ENCODE measurements at regions not wholly inside any gene's neighbourhood (a gene's known extent, or its start where the extent isn't known, plus 50 kb on each side); places are given as distances from the start of the nearest gene placed in this dataset.
"Not testable (repeated sequence)": the region's sequence is repeated elsewhere in the genome, so short reads cannot be mapped to it uniquely, and the experiment has no call there.

- DNase-seq, result no peak
- Histone ChIP-seq H3K9me3 (no peaks in the 10 kb centered on the region), H3K27me3 (replicated peaks; ENCODE audit: control insufficient read depth, insufficient read depth, low read length) (no peaks in the 10 kb centered on the region), H3K4me3 (ENCODE audit: low read depth, low read length) (no peak overlapping the region), H3K36me3 (ENCODE audit: control insufficient read depth, insufficient read depth, low read length) (no peaks in the 10 kb centered on the region), H3K4me1 (no peaks in the 10 kb centered on the region)
- POLR2A ChIA-PET, result no interaction called here
- TF ChIP-seq CTCF (IDR thresholded peaks at IDR 0.05; ENCODE audit: insufficient read depth in 1 of 2, low read depth in 1 of 2, low read length in 1 of 2, severe bottlenecking in 1 of 2, unreplicated experiment in 1 of 2), result no peak
- Mint-ChIP-seq H3K4me3 (ENCODE audit: unreplicated experiment) (no peak overlapping the region), H3K27ac (ENCODE audit: unreplicated experiment) (no peak overlapping the region), H3K9me3 (ENCODE audit: unreplicated experiment) (no peaks in the 10 kb centered on the region), H3K36me3 (ENCODE audit: insufficient read depth, unreplicated experiment) (no peaks in the 10 kb centered on the region), H3K27me3 (ENCODE audit: insufficient read depth, unreplicated experiment) (no peaks in the 10 kb centered on the region), H3K4me1 (ENCODE audit: low read depth, unreplicated experiment) (peaks cover 7% of the 10 kb centered on the region)
- CTCF ChIA-PET, result no interaction called here
- intact Hi-C loops (cut with micrococcal nuclease; ENCODE audit: unreplicated experiment), result no loop called here
- BruUV-seq (replicated peaks), result no TSS peak
Measured at GRCh38 chr1:80531182-80531581, 1269.6 kb upstream of the ADGRL2 start.

GRCh38 chr1:80529546-80529945 is 1271.2 kb upstream of the ADGRL2 start:
- H3K27ac Mint-ChIP-seq (ENCODE audit: unreplicated experiment), result no peak overlapping the region
- ChIA-PET CTCF (no interaction called here), POLR2A (no interaction called here)
- H3K9me3 Mint-ChIP-seq (ENCODE audit: unreplicated experiment), result no peaks in the 10 kb centered on the region
- no peaks in the 10 kb centered on the region for H3K4me1 Mint-ChIP-seq (ENCODE audit: low read depth, unreplicated experiment)
- Histone ChIP-seq H3K36me3 (ENCODE audit: control insufficient read depth, insufficient read depth, low read length) (no peaks in the 10 kb centered on the region), H3K4me3 (ENCODE audit: low read depth, low read length) (no peak overlapping the region), H3K4me1 (no peaks in the 10 kb centered on the region), H3K27me3 (replicated peaks; ENCODE audit: control insufficient read depth, insufficient read depth, low read length) (no peaks in the 10 kb centered on the region), H3K9me3 (no peaks in the 10 kb centered on the region)
- H3K27me3 Mint-ChIP-seq (ENCODE audit: insufficient read depth, unreplicated experiment), result no peaks in the 10 kb centered on the region
- no peak overlapping the region for H3K4me3 Mint-ChIP-seq (ENCODE audit: unreplicated experiment)
- intact Hi-C loops (cut with micrococcal nuclease; ENCODE audit: unreplicated experiment), result no loop called here
- no peaks in the 10 kb centered on the region for H3K36me3 Mint-ChIP-seq (ENCODE audit: insufficient read depth, unreplicated experiment)
- no TSS peak for BruUV-seq (replicated peaks)
- no peak for DNase-seq
- no peak for TF ChIP-seq CTCF (IDR thresholded peaks at IDR 0.05; ENCODE audit: insufficient read depth in 1 of 2, low read depth in 1 of 2, low read length in 1 of 2, severe bottlenecking in 1 of 2, unreplicated experiment in 1 of 2)

GRCh38 chr1:80523861-80524260 is 1276.9 kb upstream of the ADGRL2 start:
- H3K27me3 Mint-ChIP-seq (ENCODE audit: insufficient read depth, unreplicated experiment), result no peaks in the 10 kb centered on the region
- no peak overlapping the region for H3K4me3 Mint-ChIP-seq (ENCODE audit: unreplicated experiment)
- no peak for TF ChIP-seq CTCF (IDR thresholded peaks at IDR 0.05; ENCODE audit: insufficient read depth in 1 of 2, low read depth in 1 of 2, low read length in 1 of 2, severe bottlenecking in 1 of 2, unreplicated experiment in 1 of 2)
- Histone ChIP-seq H3K27me3 (replicated peaks; ENCODE audit: control insufficient read depth, insufficient read depth, low read length) (no peaks in the 10 kb centered on the region), H3K36me3 (ENCODE audit: control insufficient read depth, insufficient read depth, low read length) (no peaks in the 10 kb centered on the region), H3K4me3 (ENCODE audit: low read depth, low read length) (no peak overlapping the region), H3K9me3 (no peaks in the 10 kb centered on the region), H3K4me1 (no peaks in the 10 kb centered on the region)
- H3K36me3 Mint-ChIP-seq (ENCODE audit: insufficient read depth, unreplicated experiment), result no peaks in the 10 kb centered on the region
- H3K4me1 Mint-ChIP-seq (ENCODE audit: low read depth, unreplicated experiment), result no peaks in the 10 kb centered on the region
- no peak for DNase-seq
- ChIA-PET CTCF (no interaction called here), POLR2A (no interaction called here)
- intact Hi-C loops (cut with micrococcal nuclease; ENCODE audit: unreplicated experiment), result no loop called here
- no TSS peak for BruUV-seq (replicated peaks)
- H3K27ac Mint-ChIP-seq (ENCODE audit: unreplicated experiment), result no peak overlapping the region
- H3K9me3 Mint-ChIP-seq (ENCODE audit: unreplicated experiment), result no peaks in the 10 kb centered on the region

GRCh38 chr1:80523071-80523470 is 1277.7 kb upstream of the ADGRL2 start:
- CTCF ChIA-PET; H3K36me3 ChIP-seq (ENCODE audit: control insufficient read depth, insufficient read depth, low read length): not testable (repeated sequence)

More at GRCh38 chr1:80523071-80523470, 1277.7 kb upstream of the ADGRL2 start:
- H3K4me3 Mint-ChIP-seq (ENCODE audit: unreplicated experiment); H3K9me3 ChIP-seq; H3K27ac Mint-ChIP-seq (ENCODE audit: unreplicated experiment); intact Hi-C loops (cut with micrococcal nuclease; ENCODE audit: unreplicated experiment); POLR2A ChIA-PET; DNase-seq; H3K36me3 Mint-ChIP-seq (ENCODE audit: insufficient read depth, unreplicated experiment); H3K4me1 Mint-ChIP-seq (ENCODE audit: low read depth, unreplicated experiment); H3K4me3 ChIP-seq (ENCODE audit: low read depth, low read length); H3K27me3 Mint-ChIP-seq (ENCODE audit: insufficient read depth, unreplicated experiment); BruUV-seq (replicated peaks); H3K9me3 Mint-ChIP-seq (ENCODE audit: unreplicated experiment); H3K27me3 ChIP-seq (replicated peaks; ENCODE audit: control insufficient read depth, insufficient read depth, low read length); H3K4me1 ChIP-seq: not testable (repeated sequence)

Data from Caco-2 (cell line).